SW 1271 (cell line): ENCODE measurements at regions not wholly inside any gene's neighbourhood (a gene's known extent, or its start where the extent isn't known, plus 50 kb on each side); places are given as distances from the start of the nearest gene placed in this dataset.
A peak's percentile ranks its signal among the peaks of the same experiment; 100 is the strongest.

Source experiments
- DNase-seq, 2 experiments: peaks; one replicate each; lab custom pipeline; 2025; lab: John Stamatoyannopoulos, UW

DNA sequence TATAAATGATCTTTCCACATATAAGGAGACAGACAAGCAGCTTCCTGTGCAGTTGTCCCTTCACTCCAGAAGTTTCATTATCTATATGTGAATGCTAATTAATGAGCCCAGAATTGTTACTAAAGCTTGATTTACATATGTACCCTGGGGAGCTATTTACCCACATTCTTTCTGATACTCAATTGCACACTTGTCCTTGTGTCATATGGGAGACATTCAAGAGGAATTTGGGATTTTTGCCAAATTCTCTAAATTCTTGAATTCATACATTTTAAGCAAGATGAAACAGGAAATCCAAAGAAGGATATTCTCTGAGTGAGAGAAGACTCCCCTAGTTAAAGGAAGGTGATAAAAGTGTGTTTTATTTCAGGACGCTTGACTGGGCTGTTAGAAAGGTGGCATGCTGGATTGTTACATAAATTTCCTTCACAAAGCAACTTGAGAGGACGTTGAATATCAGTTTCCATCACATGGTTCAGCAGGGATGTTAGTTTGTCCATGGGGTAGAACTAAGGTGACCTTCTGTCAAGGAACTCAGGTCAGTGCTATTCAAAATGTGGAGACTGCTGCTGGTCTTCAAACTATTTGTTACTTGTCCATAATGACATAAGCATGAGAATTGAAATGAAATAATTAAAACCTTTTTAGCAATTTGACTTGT, 368.2 kb downstream of the IRS1 start:
- DNase-seq = peak; percentile 53 to 73

- no peak for DNase-seq
These were observed 370.1 kb downstream of the IRS1 start for GRCh38 chr2:226429476-226429875.

DNA sequence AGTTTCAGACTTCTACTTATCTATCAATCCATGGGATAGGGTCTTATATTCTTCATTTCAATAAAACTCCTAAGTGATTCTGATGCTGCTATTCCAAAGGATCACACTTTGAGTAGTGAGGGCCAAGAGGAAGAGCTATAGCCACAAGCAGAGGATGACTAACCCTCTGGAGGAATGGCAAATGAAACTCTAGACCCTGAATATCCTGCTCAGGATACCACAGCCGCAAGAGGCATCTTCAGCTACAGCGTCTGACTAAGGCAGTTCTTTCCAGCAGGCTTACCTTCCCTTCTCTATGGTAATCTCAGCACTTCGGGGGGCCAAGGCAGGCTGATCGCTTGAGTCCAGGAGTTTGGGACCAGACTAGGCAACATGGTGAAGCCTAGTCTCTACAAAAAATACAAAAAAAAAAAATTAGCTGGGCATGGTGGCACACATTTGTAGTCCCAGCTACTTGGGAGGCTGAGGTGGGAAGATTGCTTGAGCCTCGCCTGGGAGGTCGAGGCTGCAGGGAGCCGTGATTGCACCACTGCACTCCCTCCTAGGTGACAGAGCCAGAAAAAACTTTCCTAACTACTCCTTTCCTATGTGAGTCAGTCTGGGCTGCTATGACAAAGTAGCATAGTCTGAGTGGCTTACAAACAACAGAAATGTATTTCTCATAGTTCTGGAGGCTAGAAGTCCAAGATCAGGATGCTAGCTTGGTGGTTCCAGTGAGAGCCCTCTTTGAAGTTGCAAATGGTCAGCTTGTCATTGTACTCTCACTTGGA, 371.9 kb downstream of the IRS1 start:
- peak; percentile 71 to 86 for DNase-seq

DNA sequence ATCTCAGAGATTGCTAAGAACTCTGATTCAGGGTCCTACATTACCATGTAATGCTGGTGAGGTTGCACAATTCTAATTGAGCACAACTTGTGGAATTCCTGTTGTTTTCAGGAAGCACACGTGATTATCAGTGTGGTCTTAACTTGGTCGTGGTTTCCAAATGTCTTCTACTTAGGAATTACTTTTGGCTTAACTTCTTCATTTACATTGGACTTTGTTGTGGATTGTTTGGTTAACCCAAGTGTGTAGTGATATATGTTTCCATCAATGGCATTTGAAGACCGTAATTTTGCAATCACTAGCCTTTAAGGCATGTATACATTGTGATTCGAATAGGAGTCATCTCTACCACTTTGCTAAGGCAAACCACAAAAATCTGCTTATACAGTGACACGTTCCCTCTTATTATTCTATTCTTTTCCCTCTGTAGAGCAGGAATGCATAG, 373.3 kb downstream of the IRS1 start:
- DNase-seq = peak; percentile 44 to 74

DNA sequence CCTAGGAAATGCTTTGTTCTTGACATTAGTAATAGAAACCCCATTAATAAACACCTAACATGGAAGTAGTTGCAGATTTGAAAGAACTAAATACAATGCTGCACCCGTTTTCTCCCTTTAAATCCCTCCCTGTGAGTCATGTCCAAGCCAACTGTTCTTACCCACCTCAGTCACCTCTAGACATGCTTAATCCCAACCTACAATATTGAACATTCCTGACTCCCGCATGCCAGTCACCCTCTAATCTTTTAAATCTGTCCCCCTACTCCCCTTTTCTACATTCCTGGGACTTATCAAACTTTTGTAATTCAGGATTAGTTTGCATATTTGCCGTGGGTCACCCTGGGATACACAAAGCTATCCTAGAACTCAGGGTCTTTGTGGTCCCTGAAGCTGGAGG, 374.6 kb downstream of the IRS1 start:
- DNase-seq = no peak

- no peak for DNase-seq
These were observed 376.1 kb downstream of the IRS1 start for GRCh38 chr2:226423498-226423960.

DNA sequence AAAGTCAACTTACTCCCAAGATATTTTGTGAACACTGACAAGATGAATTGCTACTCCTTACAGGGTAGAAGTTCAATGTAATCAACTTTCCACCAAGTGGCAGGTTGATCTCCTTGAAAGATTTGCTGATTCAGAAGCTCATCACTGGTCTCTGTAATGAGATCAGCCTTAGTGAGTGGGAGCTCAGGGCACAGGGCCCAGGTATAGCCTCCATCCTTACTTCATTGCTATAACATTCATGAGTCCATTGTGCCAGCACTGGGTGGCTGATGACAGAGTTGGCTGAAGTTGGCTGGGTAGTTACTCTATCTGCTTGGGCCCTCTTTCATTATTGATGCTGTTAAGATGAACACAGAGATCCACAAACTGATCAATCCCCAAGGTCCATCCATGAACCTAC, 379.0 kb downstream of the IRS1 start:
- DNase-seq = no peak

DNA sequence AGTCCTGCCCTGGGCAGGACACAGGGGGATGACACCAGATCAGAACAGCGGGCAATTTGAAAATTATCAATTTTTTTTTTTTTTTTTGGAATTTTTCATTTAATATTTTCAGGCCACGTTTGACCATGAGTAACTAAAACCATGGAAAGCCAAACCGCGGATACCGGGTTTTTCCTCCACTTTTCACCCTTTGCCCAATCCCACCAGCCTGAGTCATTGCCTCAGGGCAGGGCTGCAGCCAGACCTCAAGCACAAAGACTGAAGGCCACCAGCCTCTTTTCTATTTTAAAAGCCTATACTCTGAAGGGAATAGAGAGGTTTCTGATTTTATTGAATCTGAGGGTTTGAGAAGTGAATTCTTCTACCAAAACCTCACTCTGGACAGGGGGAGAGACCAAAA, 381.1 kb downstream of the IRS1 start:
- no peak for DNase-seq

DNA sequence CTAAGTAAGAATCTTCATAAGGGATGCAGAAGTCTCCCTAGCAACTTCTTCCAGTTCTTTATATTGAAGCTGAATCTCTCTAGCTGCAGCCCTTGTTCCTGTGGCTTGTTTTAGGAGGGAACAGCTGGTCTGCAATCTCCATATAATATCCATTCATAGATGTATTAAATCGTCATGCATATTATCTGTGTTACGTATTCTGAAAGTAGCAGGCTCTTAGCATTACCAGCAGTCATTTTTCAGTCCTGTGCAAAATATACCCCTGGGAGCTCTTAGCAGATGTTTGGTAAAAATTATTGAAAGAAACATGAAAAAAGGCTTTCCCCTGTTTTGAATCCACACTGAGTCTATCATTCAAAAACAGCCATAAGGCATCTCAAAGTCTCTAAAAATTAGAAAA, 385.3 kb downstream of the IRS1 start:
- DNase-seq = no peak

GRCh38 chr2:226413498-226414130, 386.0 kb downstream of the IRS1 start:
- no peak for DNase-seq

- peak in 1 of 2 experiments; percentile 61 for DNase-seq
These were observed 387.8 kb downstream of the IRS1 start for GRCh38 chr2:226411727-226412360.

DNA sequence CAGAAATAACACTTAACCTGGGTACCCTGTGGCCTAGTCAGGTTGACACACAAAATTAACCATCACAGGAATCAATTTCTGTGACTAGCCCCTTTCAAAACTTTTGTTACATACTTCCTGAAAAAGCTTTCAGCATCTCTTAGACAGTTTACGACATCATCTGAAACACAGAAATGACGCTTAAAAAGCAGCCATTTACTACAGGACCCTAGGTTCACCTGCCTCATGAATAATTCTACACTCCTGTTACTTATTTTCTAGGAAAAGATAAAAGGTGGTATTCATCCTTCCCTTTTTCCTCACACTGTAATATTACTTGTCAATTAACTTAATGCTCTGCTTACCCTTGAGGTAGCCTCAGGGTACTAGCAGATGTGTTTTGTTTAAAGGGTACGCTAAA, 388.4 kb downstream of the IRS1 start:
- no peak for DNase-seq

GRCh38 chr2:226410247-226410835, 389.3 kb downstream of the IRS1 start:
- DNase-seq = no peak

- DNase-seq = no peak
These were observed 390.5 kb downstream of the IRS1 start for GRCh38 chr2:226409134-226409533.

DNA sequence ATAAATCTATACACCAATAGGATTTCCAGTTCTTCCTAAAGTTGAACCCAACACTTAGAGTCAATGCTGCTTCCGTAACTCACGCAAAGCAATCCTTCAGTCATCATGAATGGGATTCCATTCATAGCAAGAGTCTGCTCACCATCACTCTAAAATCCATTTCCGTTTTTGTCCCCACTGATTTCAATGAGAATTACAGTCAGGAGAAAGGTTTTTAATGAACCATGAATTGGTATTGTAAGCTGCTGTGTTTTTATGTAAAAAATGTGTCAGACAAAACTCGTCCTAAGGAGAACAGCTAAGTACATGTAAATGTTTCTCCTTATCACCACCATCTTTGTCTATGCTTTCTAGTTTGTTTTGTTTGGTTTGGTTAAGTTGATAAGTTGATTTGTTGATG, 391.5 kb downstream of the IRS1 start:
- no peak for DNase-seq

DNA sequence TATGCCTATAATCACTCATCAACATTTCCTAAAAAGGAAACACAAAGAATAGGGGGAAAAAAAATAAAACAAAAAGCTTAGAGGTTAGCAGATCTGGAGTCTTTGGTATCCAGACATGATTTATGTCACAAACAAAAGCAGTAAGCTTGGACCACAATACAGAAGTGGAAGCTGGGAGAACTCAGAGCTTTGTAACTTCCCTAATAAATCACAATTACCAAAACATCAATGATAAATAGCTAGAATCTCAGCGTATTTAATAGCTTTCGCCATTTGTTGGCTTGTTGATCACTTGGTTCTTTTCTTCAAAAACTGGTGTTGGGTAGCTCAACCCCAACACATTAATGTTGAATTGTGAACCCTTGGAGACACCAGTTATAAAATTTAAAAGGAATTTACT, 392.5 kb downstream of the IRS1 start:
- DNase-seq = no peak

DNA sequence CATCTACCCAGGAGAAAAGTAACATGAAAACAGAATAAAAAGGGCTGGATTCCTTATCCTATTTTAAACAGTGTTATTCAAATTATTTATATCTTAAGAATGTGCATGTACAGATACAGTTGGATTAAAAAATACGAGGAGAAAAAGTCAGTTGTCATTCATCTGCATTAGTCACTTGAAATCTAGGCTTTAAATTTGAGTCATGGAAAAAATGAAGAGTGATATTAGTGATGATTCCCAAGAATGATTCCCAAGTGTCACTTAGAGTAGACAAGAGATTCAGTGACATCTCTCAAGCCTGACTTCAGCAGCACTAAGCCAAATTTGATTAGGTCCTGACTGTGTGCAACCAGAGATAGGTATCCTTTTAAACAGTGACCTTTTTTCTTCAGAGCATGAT, 394.2 kb downstream of the IRS1 start:
- DNase-seq = no peak

- no peak for DNase-seq
These were observed 396.3 kb downstream of the IRS1 start for GRCh38 chr2:226403369-226403768.

GRCh38 chr2:226399006-226399405, 400.6 kb downstream of the IRS1 start:
- DNase-seq = no peak

- no peak for DNase-seq
These were observed 401.0 kb downstream of the IRS1 start for GRCh38 chr2:226398580-226398979.

- DNase-seq = no peak
These were observed 403.1 kb downstream of the IRS1 start for GRCh38 chr2:226396541-226396940.

GRCh38 chr2:226387499-226387942, 412.1 kb downstream of the IRS1 start:
- no peak for DNase-seq
